Endothelial cell of umbilical vein (primary cell): ENCODE measurements at regions not wholly inside any gene's neighbourhood (a gene's known extent, or its start where the extent isn't known, plus 50 kb on each side); places are given as distances from the start of the nearest gene placed in this dataset.

Experiments
- BruUV-seq: library from RNA; stranded (reverse); fragments of 400-500 nt; replicated peaks from 2 replicates; lab custom pipeline; 2021; lab: Mats Ljungman, UMichigan
- CTCF ChIA-PET: fragments of 300-600, 350-600 bp; sonication (Branson Sonifier 250); formaldehyde crosslinking; loops from one replicate; lab custom pipeline; 2021; ENCODE audit warnings: antibody characterized with exemption, inconsistent platforms; lab: Charles Lee
- POLR2A ChIA-PET: fragments of 300-600, 350-600 bp; sonication (Branson Sonifier 250); formaldehyde crosslinking; loops from one replicate; lab custom pipeline; 2021; ENCODE audit warnings: antibody characterized with exemption, inconsistent platforms; lab: Charles Lee
- DNase-seq: peaks from one replicate; pipeline ENCODE4 v3.0.0-alpha.2; 2011; ENCODE audit warnings: low read depth, low spot score
- FAIRE-seq: peaks from 2 replicates; lab custom pipeline; 2011; peaks lifted over from hg19 to GRCh38; lab: Jason Lieb, UNC
- H2AFZ ChIP-seq: 2 replicates; pipeline ENCODE4 v1.6.0; 2012; ENCODE audit warnings: low read depth, low read length, control low read depth, inconsistent platforms
- H3K27ac ChIP-seq: 2 replicates; pipeline ENCODE4 v1.5.1; 2011; ENCODE audit warnings: low read depth, mild to moderate bottlenecking, control low read depth, low read length, moderate library complexity; ENCODE audit not compliant: insufficient read depth
- H3K27me3 ChIP-seq, 2 experiments: 2 replicates each; pipeline versions ENCODE4 v1.6.0 to v1.6.1; 2011; ENCODE audit warnings: low read length in 2 of 2, mixed read lengths in 1 of 2; ENCODE audit not compliant: control insufficient read depth in 2 of 2, insufficient read depth in 2 of 2
- H3K36me3 ChIP-seq, 2 experiments: 2 replicates in 1 of 2; 3 replicates in 1 of 2; pipeline ENCODE4 v1.5.1; 2011; ENCODE audit warnings: low read length in 2 of 2, mild to moderate bottlenecking in 1 of 2, moderate library complexity in 1 of 2; ENCODE audit not compliant: control insufficient read depth in 2 of 2, insufficient read depth in 2 of 2; ENCODE audit errors: extremely low read depth in 1 of 2
- H3K4me1 ChIP-seq: 3 replicates; pipeline ENCODE4 v1.5.1; 2011; ENCODE audit warnings: mild to moderate bottlenecking, low read length; ENCODE audit not compliant: control insufficient read depth, insufficient read depth; ENCODE audit errors: extremely low read depth
- H3K4me2 ChIP-seq: 2 replicates; pipeline ENCODE4 v1.6.1; 2011; ENCODE audit warnings: low read length, control low read depth, mixed read lengths; ENCODE audit not compliant: insufficient read depth
- H3K4me3 ChIP-seq, 3 experiments: fragments of 200-600 bp in 1 of 3; sonication (generic), shearing (Covaris generic) in 1 of 3; replicated peaks in 1 of 3; 2 replicates each; pipeline ENCODE4 v1.5.1; 2011 to 2016; ENCODE audit warnings: control low read depth in 3 of 3, low read length in 3 of 3, mild to moderate bottlenecking in 2 of 3, inconsistent platforms in 1 of 3, low read depth in 1 of 3, moderate library complexity in 1 of 3; ENCODE audit not compliant: insufficient read depth in 1 of 3
- H3K79me2 ChIP-seq: 2 replicates; pipeline ENCODE4 v1.6.0; 2012; ENCODE audit warnings: low read length, inconsistent platforms; ENCODE audit not compliant: control insufficient read depth, insufficient read depth
- H3K9ac ChIP-seq: replicated peaks from 2 replicates; pipeline ENCODE3; 2011; ENCODE audit warnings: low read length, control low read depth; ENCODE audit not compliant: insufficient read depth; ENCODE audit errors: extremely low read depth
- H3K9me1 ChIP-seq: replicated peaks from 3 replicates; pipeline ENCODE4 v1.6.0; 2011; ENCODE audit warnings: mild to moderate bottlenecking, low read length; ENCODE audit not compliant: control insufficient read depth, insufficient read depth; ENCODE audit errors: extremely low read depth
- H3K9me3 ChIP-seq: replicated peaks from 2 replicates; pipeline ENCODE4 v1.5.1; 2012; ENCODE audit warnings: low read length, inconsistent platforms; ENCODE audit not compliant: control insufficient read depth, insufficient read depth
- H4K20me1 ChIP-seq: replicated peaks from 2 replicates; pipeline ENCODE3; 2011; ENCODE audit warnings: mild to moderate bottlenecking, low read length; ENCODE audit not compliant: control insufficient read depth, insufficient read depth; ENCODE audit errors: extremely low read depth
- CTCF ChIP-seq, 2 donors: IDR thresholded peaks; 1 replicate in 1 of 2; 2 replicates in 1 of 2; pipeline ENCODE4 v1.5.1; 2011; ENCODE audit warnings: low read length in 2 of 2, mild to moderate bottlenecking in 2 of 2, moderate library complexity in 2 of 2, control low read depth in 1 of 2, inconsistent platforms in 1 of 2, low read depth in 1 of 2; ENCODE audit not compliant: insufficient read depth in 1 of 2; ENCODE audit errors: extremely low read depth in 1 of 2
- EZH2 ChIP-seq: IDR thresholded peaks from 2 replicates; pipeline ENCODE4 v1.6.1; 2012; ENCODE audit warnings: borderline replicate concordance, low read depth, mild to moderate bottlenecking, moderate library complexity, low read length, inconsistent platforms; ENCODE audit not compliant: severe bottlenecking
- FOS ChIP-seq: IDR thresholded peaks from 2 replicates; pipeline ENCODE4 v1.6.1; 2011; ENCODE audit warnings: mild to moderate bottlenecking, low read length, moderate library complexity, borderline replicate concordance; ENCODE audit not compliant: insufficient read depth
- GATA2 ChIP-seq: IDR thresholded peaks from 2 replicates; pipeline ENCODE4 v1.7.0; 2011; ENCODE audit warnings: low read depth, mild to moderate bottlenecking, moderate library complexity, mixed read lengths, low read length; ENCODE audit not compliant: insufficient read length, insufficient read depth
- JUN ChIP-seq: IDR thresholded peaks from 2 replicates; pipeline ENCODE4 v1.6.1; 2011; ENCODE audit warnings: borderline replicate concordance, low read depth; ENCODE audit not compliant: insufficient read length, insufficient read depth
- MAX ChIP-seq: IDR thresholded peaks from 2 replicates; pipeline ENCODE4 v1.6.1; 2011; ENCODE audit not compliant: insufficient read depth, insufficient read length
- MYC ChIP-seq: IDR thresholded peaks from one replicate; pipeline ENCODE4 v1.6.1; 2011; ENCODE audit warnings: mild to moderate bottlenecking, low read depth, low read length
- POLR2A ChIP-seq: IDR thresholded peaks from 2 replicates; pipeline ENCODE4 v1.6.1; 2012; ENCODE audit warnings: low read depth, mild to moderate bottlenecking, control low read depth, low read length
- POLR2AphosphoS5 ChIP-seq: IDR thresholded peaks from 2 replicates; pipeline ENCODE4 v1.6.1; 2012; ENCODE audit warnings: low read depth, mild to moderate bottlenecking, control low read depth, low read length, moderate library complexity; ENCODE audit not compliant: insufficient read depth
- dilution Hi-C: fragments of 300-500 bp; cut with MboI; formaldehyde crosslinking; loops from one replicate; pipeline ENCODE4 v1.15.0; 2019; ENCODE audit warnings: low sequenced_read_pairs; ENCODE audit not compliant: extremely low pct_ligation_motif_present
- intact Hi-C: fragments of 100-400 bp; cut with micrococcal nuclease; formaldehyde crosslinking; loops from one replicate; pipeline ENCODE4 v1.10.0; 2022

- Histone ChIP-seq H3K27me3 (peaks cover 1 to 2% of the 10 kb centered on the region in 2 experiments), H3K9me1 (no peaks in the 10 kb centered on the region), H3K4me3 (no peak overlapping the region), H3K9ac (no peak overlapping the region), H3K4me1 (no peaks in the 10 kb centered on the region), H2AFZ (no peak overlapping the region), H3K27ac (no peak overlapping the region), H3K79me2 (no peaks in the 10 kb centered on the region), H3K36me3 (no peaks in the 10 kb centered on the region), H4K20me1 (no peaks in the 10 kb centered on the region), H3K4me2 (no peak overlapping the region), H3K9me3 (no peaks in the 10 kb centered on the region)
- CTCF ChIA-PET = no interaction called here
- intact Hi-C loops (no loop called here), dilution Hi-C loops (no loop called here)
- TF ChIP-seq EZH2 (no peak), GATA2 (no peak), CTCF (IDR thresholded peaks at IDR 0.05; ENCODE audit: extremely low read depth in 1 of 2, insufficient read depth in 1 of 2, low read depth in 1 of 2, low read length in 2 of 2) (no peak), JUN (no peak), POLR2AphosphoS5 (no peak), POLR2A (no peak), FOS (no peak), MAX (no peak), MYC (no peak)
- POLR2A ChIA-PET = no interaction called here
- no TSS peak for BruUV-seq
- FAIRE-seq (no peak), DNase-seq (no peak)
Measured at GRCh38 chr15:62521396-62521795, 356.3 kb upstream of the C2CD4B start.
